ENCODE measurements at regions not wholly inside any gene's neighbourhood (a gene's known extent, or its start where the extent isn't known, plus 50 kb on each side); places are given as distances from the start of the nearest gene placed in this dataset.
"Not testable (repeated sequence)": the region's sequence is repeated elsewhere in the genome, so short reads cannot be mapped to it uniquely, and the experiment has no call there.

- Histone ChIP-seq H2AFZ (ENCODE audit: low read depth, low read length, poor library complexity, severe bottlenecking) (no peak overlapping the region), H3K4me1 (ENCODE audit: control insufficient read depth in 1 of 2, insufficient read depth in 2 of 2, low read length in 2 of 2) (no peaks in the 10 kb centered on the region), H4K20me1 (ENCODE audit: insufficient read depth) (no peaks in the 10 kb centered on the region), H3K4me3 (replicated peaks in 1 of 2; ENCODE audit: low read depth in 1 of 2, low read length in 2 of 2) (no peak overlapping the region), H3K4me2 (ENCODE audit: low read length) (no peak overlapping the region), H3K9ac (ENCODE audit: low read length) (no peak overlapping the region), H3K27me3 (ENCODE audit: insufficient read depth, low read length) (no peaks in the 10 kb centered on the region), H3K36me3 (ENCODE audit: control insufficient read depth in 1 of 2, insufficient read depth in 2 of 2, low read length in 2 of 2) (no peaks in the 10 kb centered on the region), H3K27ac (ENCODE audit: low read depth, low read length) (no peak overlapping the region), H3K9me3 (ENCODE audit: control insufficient read depth in 1 of 2, insufficient read depth in 1 of 2, low read depth in 1 of 2, low read length in 2 of 2) (no peaks in the 10 kb centered on the region), H3K9me2 (ENCODE audit: insufficient read depth) (no peaks in the 10 kb centered on the region), H3K79me2 (ENCODE audit: insufficient read depth, low read length) (no peaks in the 10 kb centered on the region)
- TF ChIP-seq EZH2phosphoT487 (IDR thresholded peaks at IDR 0.05; ENCODE audit: borderline replicate concordance) (no peak), ELF1 (IDR thresholded peaks at IDR 0.05; ENCODE audit: borderline replicate concordance, low read depth) (no peak)
- CTCF ChIA-PET = no interaction called here
- intact Hi-C loops (cut with micrococcal nuclease) = loop anchor here (10.0 kb wide), 1 partner anchor 64 kb away; no protein-coding TSS in a partner anchor
- no peak for ATAC-seq
- BruUV-seq (replicated peaks) = no TSS peak
- DNase-seq (ENCODE audit: low read depth, low spot score) = no peak
- POLR2A ChIA-PET = no interaction called here
- RAD21 ChIA-PET (ENCODE audit: low non-redundant PET in 1 of 2, low total read pairs in 2 of 2, uncharacterized antibody in 2 of 2, unreplicated experiment in 2 of 2) = no interaction called here
Measured at GRCh38 chrX:56368962-56369361, 136.8 kb downstream of the KLF8 start.

DNA sequence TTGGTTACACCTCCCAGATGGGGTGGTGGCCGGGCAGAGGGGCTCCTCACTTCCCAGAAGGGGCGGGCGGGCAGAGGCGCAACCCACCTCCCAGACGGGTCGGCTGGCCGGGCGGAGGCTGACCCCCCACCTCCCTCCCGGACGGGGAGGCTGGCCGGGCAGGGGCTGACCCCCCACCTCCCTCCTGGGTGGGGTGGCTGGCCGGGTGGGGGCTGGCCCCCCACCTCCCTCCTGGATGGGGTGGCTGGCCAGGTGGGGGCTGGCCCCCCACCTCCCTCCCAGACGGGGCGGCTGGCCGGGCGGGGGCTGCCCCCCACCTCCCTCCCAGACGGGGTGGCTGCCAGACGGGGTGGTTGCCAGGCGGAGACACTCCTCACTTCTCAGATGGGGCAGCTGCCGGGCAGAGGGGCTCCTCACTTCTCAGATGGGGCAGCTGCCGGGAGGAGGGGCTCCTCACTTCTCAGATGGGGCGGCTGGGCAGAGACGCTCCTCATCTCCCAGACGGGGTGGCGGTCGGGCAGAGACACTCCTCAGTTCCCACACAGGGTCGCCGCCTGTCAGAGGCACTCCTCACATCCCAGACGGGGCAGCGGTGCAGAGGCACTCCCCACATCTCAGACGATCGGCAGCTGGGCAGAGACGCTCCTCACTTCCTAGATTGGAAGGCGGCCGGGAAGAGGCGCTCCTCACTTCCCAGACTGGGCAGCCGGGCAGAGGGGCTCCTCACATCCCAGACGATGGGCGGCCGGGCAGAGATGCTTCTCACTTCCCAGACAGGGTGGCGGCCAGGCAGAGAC is 148.0 kb downstream of the KLF8 start:
- POLR2A ChIA-PET; H3K4me1 ChIP-seq (ENCODE audit: control insufficient read depth in 1 of 2, insufficient read depth in 2 of 2, low read length in 2 of 2); H3K4me3 ChIP-seq (replicated peaks in 1 of 2; ENCODE audit: low read depth in 1 of 2, low read length in 2 of 2); H3K27ac ChIP-seq (ENCODE audit: low read depth, low read length); RAD21 ChIA-PET (ENCODE audit: low non-redundant PET in 1 of 2, low total read pairs in 2 of 2, uncharacterized antibody in 2 of 2, unreplicated experiment in 2 of 2); H3K9me2 ChIP-seq (ENCODE audit: insufficient read depth); H3K36me3 ChIP-seq (ENCODE audit: control insufficient read depth in 1 of 2, insufficient read depth in 2 of 2, low read length in 2 of 2); H3K4me2 ChIP-seq (ENCODE audit: low read length); CTCF ChIA-PET; ATAC-seq; H4K20me1 ChIP-seq (ENCODE audit: insufficient read depth); H2AFZ ChIP-seq (ENCODE audit: low read depth, low read length, poor library complexity, severe bottlenecking); BruUV-seq (replicated peaks); intact Hi-C loops (cut with micrococcal nuclease); H3K27me3 ChIP-seq (ENCODE audit: insufficient read depth, low read length); DNase-seq (ENCODE audit: low read depth, low spot score); H3K79me2 ChIP-seq (ENCODE audit: insufficient read depth, low read length); H3K9ac ChIP-seq (ENCODE audit: low read length); H3K9me3 ChIP-seq (ENCODE audit: control insufficient read depth in 1 of 2, insufficient read depth in 1 of 2, low read depth in 1 of 2, low read length in 2 of 2): not testable (repeated sequence)

All from HCT116 (cell line).